H9 (cell line): ENCODE measurements at regions not wholly inside any gene's neighbourhood (a gene's known extent, or its start where the extent isn't known, plus 50 kb on each side); places are given as distances from the start of the nearest gene placed in this dataset.

Experiments
- DNase-seq: peaks from one replicate; pipeline ENCODE4 v3.0.0-alpha.2; 2017
- H2AFZ ChIP-seq: one replicate; pipeline ENCODE4 v1.6.1; 2013; ENCODE audit warnings: mild to moderate bottlenecking, low read length, control low read depth, moderate library complexity
- H2AK5ac ChIP-seq: 2 replicates; pipeline ENCODE4 v1.6.1; 2013; ENCODE audit warnings: low read length, control low read depth, mixed read lengths; ENCODE audit not compliant: insufficient read length
- H2BK120ac ChIP-seq: one replicate; pipeline ENCODE4 v1.6.1; 2013; ENCODE audit warnings: low read depth, mild to moderate bottlenecking, low read length, control low read depth, inconsistent platforms; ENCODE audit not compliant: poor library complexity, severe bottlenecking
- H2BK12ac ChIP-seq: 2 replicates; pipeline ENCODE4 v1.6.1; 2013; ENCODE audit warnings: low read length, control low read depth, mixed read lengths, low read depth; ENCODE audit not compliant: insufficient read length
- H2BK15ac ChIP-seq: 2 replicates; pipeline ENCODE4 v1.6.1; 2013; ENCODE audit warnings: low read depth, low read length, control low read depth
- H2BK20ac ChIP-seq: one replicate; pipeline ENCODE4 v1.6.1; 2013; ENCODE audit warnings: low read depth, mild to moderate bottlenecking, low read length, control low read depth, inconsistent platforms; ENCODE audit not compliant: poor library complexity, severe bottlenecking
- H2BK5ac ChIP-seq: 2 replicates; pipeline ENCODE4 v1.6.1; 2013; ENCODE audit warnings: low read length, control low read depth, mixed read lengths; ENCODE audit not compliant: insufficient read length
- H3K14ac ChIP-seq: 2 replicates; pipeline ENCODE4 v1.6.1; 2013; ENCODE audit warnings: low read length, control low read depth; ENCODE audit not compliant: insufficient read depth
- H3K18ac ChIP-seq: 2 replicates; pipeline ENCODE4 v1.6.1; 2013; ENCODE audit warnings: low read depth, mild to moderate bottlenecking, mixed read lengths, low read length, control low read depth; ENCODE audit not compliant: insufficient read length
- H3K23ac ChIP-seq: 2 replicates; pipeline ENCODE4 v1.6.1; 2013; ENCODE audit warnings: low read length, control low read depth, mixed read lengths, low read depth; ENCODE audit not compliant: insufficient read length
- H3K23me2 ChIP-seq: 2 replicates; pipeline ENCODE4 v1.6.1; 2013; ENCODE audit warnings: low read depth, mild to moderate bottlenecking, mixed read lengths, low read length, control low read depth; ENCODE audit not compliant: insufficient read length, poor library complexity, severe bottlenecking
- H3K27ac ChIP-seq: 2 replicates; pipeline ENCODE4 v1.5.1; 2013; ENCODE audit warnings: low read length, control low read depth, mixed read lengths, low read depth; ENCODE audit not compliant: insufficient read length
- H3K27me3 ChIP-seq: 2 replicates; pipeline ENCODE4 v1.6.1; 2013; ENCODE audit warnings: low read length, control low read depth, inconsistent platforms; ENCODE audit not compliant: insufficient read depth
- H3K4ac ChIP-seq: 2 replicates; pipeline ENCODE4 v1.6.1; 2013; ENCODE audit warnings: low read depth, mild to moderate bottlenecking, control low read depth, inconsistent platforms, low read length, moderate library complexity
- H3K4me1 ChIP-seq: 2 replicates; pipeline ENCODE4 v1.6.1; 2013; ENCODE audit warnings: low read length, control low read depth, inconsistent platforms; ENCODE audit not compliant: insufficient read depth
- H3K4me2 ChIP-seq: 2 replicates; pipeline ENCODE4 v1.6.1; 2013; ENCODE audit warnings: low read length, control low read depth, mixed read lengths; ENCODE audit not compliant: insufficient read length, insufficient read depth
- H3K56ac ChIP-seq: 2 replicates; pipeline ENCODE4 v1.6.1; 2013; ENCODE audit warnings: low read depth, mild to moderate bottlenecking, mixed read lengths, low read length, control low read depth; ENCODE audit not compliant: insufficient read length
- H3K79me1 ChIP-seq: 2 replicates; pipeline ENCODE4 v1.6.1; 2013; ENCODE audit warnings: low read depth, mild to moderate bottlenecking, moderate library complexity, low read length, control low read depth, inconsistent platforms; ENCODE audit not compliant: insufficient read depth, poor library complexity, severe bottlenecking
- H3K79me2 ChIP-seq: 2 replicates; pipeline ENCODE4 v1.6.1; 2013; ENCODE audit warnings: low read length, control low read depth, inconsistent platforms; ENCODE audit not compliant: insufficient read depth
- H3K9ac ChIP-seq: 2 replicates; pipeline ENCODE4 v1.6.1; 2013; ENCODE audit warnings: low read length, control low read depth, mixed read lengths; ENCODE audit not compliant: insufficient read length; ENCODE audit errors: extremely low read depth
- H3K9me3 ChIP-seq: one replicate; pipeline ENCODE4 v1.6.1; 2013; ENCODE audit warnings: low read depth, low read length, inconsistent platforms; ENCODE audit not compliant: control insufficient read depth
- H3T11ph ChIP-seq: one replicate; pipeline ENCODE4 v1.6.1; 2013; ENCODE audit warnings: mild to moderate bottlenecking, low read length, control low read depth, inconsistent platforms
- H4K20me1 ChIP-seq: one replicate; pipeline ENCODE4 v1.6.1; 2013; ENCODE audit not compliant: control insufficient read depth, insufficient read length, insufficient read depth
- H4K5ac ChIP-seq: 2 replicates; pipeline ENCODE4 v1.6.1; 2013; ENCODE audit warnings: low read depth, mild to moderate bottlenecking, mixed read lengths, low read length, control low read depth; ENCODE audit not compliant: insufficient read length
- H4K8ac ChIP-seq: replicated peaks from 2 replicates; pipeline ENCODE4 v1.6.1; 2013; ENCODE audit warnings: low read length, control low read depth, mixed read lengths, low read depth; ENCODE audit not compliant: insufficient read length
- H4K91ac ChIP-seq: 2 replicates; pipeline ENCODE4 v1.6.1; 2013; ENCODE audit warnings: low read depth, mild to moderate bottlenecking, moderate library complexity, mixed read lengths, low read length, control low read depth; ENCODE audit not compliant: insufficient read length
- H3K27ac Mint-ChIP-seq, 3 experiments: 2 replicates in 2 of 3; 3 replicates in 1 of 3; pipeline ENCODE4 v1.8.0; 2020 to 2021; ENCODE audit warnings: mixed read lengths in 3 of 3, mild to moderate bottlenecking in 1 of 3, moderate library complexity in 1 of 3
- H3K27me3 Mint-ChIP-seq: 2 replicates; pipeline ENCODE4 v1.8.0; 2021; ENCODE audit warnings: low read depth, mild to moderate bottlenecking, moderate library complexity, mixed read lengths
- H3K36me3 Mint-ChIP-seq, 3 experiments: 2 replicates in 2 of 3; 3 replicates in 1 of 3; pipeline ENCODE4 v1.8.0; 2020 to 2021; ENCODE audit warnings: low read depth in 3 of 3, mixed read lengths in 3 of 3; ENCODE audit not compliant: insufficient read depth in 1 of 3
- H3K4me1 Mint-ChIP-seq, 2 experiments: 2 replicates each; pipeline ENCODE4 v1.8.0; 2020; ENCODE audit warnings: mixed read lengths in 2 of 2
- H3K4me3 Mint-ChIP-seq, 2 experiments: 2 replicates in 1 of 2; 3 replicates in 1 of 2; pipeline ENCODE4 v1.8.0; 2020 to 2021; ENCODE audit warnings: mild to moderate bottlenecking in 2 of 2, mixed read lengths in 2 of 2, moderate library complexity in 1 of 2
- H3K9me3 Mint-ChIP-seq, 2 experiments: 2 replicates in 1 of 2; 3 replicates in 1 of 2; pipeline ENCODE4 v1.8.0; 2020; ENCODE audit warnings: mild to moderate bottlenecking in 2 of 2, mixed read lengths in 2 of 2, moderate library complexity in 1 of 2
- TF ChIP-seq, protein P1 (sequence below): fragments of 200-600 bp; sonication (generic); conservative IDR thresholded peaks from 3 replicates; pipeline ENCODE4 v1.8.0; 2021; ENCODE audit warnings: antibody characterized with exemption, mild to moderate bottlenecking

GRCh38 chr2:123370186-123370585 is 654.9 kb upstream of the CNTNAP5 start:
- no peak overlapping the region for H3K27ac Mint-ChIP-seq
- Histone ChIP-seq H3K23me2 (no peaks in the 10 kb centered on the region), H3K79me1 (no peaks in the 10 kb centered on the region), H3K4me2 (no peak overlapping the region), H2BK120ac (no peak overlapping the region), H3K9ac (no peak overlapping the region), H3K14ac (no peak overlapping the region), H2BK12ac (no peak overlapping the region), H3K56ac (no peak overlapping the region), H3K27ac (no peak overlapping the region), H4K5ac (no peak overlapping the region), H3K18ac (no peak overlapping the region), H3K9me3 (no peaks in the 10 kb centered on the region), H3K79me2 (no peaks in the 10 kb centered on the region), H3K4me1 (no peaks in the 10 kb centered on the region), H3K23ac (no peak overlapping the region), H2AK5ac (no peak overlapping the region), H3T11ph (no peak overlapping the region), H2AFZ (no peak overlapping the region), H4K91ac (no peak overlapping the region), H4K8ac (no peak overlapping the region), H3K27me3 (no peaks in the 10 kb centered on the region), H3K4ac (no peak overlapping the region), H4K20me1 (no peaks in the 10 kb centered on the region), H2BK5ac (no peak overlapping the region), H2BK15ac (no peak overlapping the region), H2BK20ac (no peak overlapping the region)
- H3K36me3 Mint-ChIP-seq: peaks cover 0 to 2% (median 0%) of the 10 kb centered on the region in 3 experiments; a peak in 1 of 7 replicates
- H3K4me1 Mint-ChIP-seq: peaks cover 6% of the 10 kb centered on the region in 2 experiments; a peak in 3 of 4 replicates
- DNase-seq: no peak
- H3K27me3 Mint-ChIP-seq: no peaks in the 10 kb centered on the region
- peaks cover 0 to 10% of the 10 kb centered on the region in 2 experiments; a peak in 3 of 5 replicates for H3K9me3 Mint-ChIP-seq
- TF ChIP-seq, protein P1, sequence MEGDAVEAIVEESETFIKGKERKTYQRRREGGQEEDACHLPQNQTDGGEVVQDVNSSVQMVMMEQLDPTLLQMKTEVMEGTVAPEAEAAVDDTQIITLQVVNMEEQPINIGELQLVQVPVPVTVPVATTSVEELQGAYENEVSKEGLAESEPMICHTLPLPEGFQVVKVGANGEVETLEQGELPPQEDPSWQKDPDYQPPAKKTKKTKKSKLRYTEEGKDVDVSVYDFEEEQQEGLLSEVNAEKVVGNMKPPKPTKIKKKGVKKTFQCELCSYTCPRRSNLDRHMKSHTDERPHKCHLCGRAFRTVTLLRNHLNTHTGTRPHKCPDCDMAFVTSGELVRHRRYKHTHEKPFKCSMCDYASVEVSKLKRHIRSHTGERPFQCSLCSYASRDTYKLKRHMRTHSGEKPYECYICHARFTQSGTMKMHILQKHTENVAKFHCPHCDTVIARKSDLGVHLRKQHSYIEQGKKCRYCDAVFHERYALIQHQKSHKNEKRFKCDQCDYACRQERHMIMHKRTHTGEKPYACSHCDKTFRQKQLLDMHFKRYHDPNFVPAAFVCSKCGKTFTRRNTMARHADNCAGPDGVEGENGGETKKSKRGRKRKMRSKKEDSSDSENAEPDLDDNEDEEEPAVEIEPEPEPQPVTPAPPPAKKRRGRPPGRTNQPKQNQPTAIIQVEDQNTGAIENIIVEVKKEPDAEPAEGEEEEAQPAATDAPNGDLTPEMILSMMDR: no peak
- H3K4me3 Mint-ChIP-seq: no peak overlapping the region
